CD14-positive monocyte (primary cell): ENCODE measurements at regions not wholly inside any gene's neighbourhood (a gene's known extent, or its start where the extent isn't known, plus 50 kb on each side); places are given as distances from the start of the nearest gene placed in this dataset.

Source experiments
- DNase-seq, 3 donors: peaks; one replicate each; pipeline ENCODE4 v3.0.0-alpha.2; 2011 to 2022
- H2AFZ ChIP-seq: 2 replicates; pipeline ENCODE4 v1.6.0; 2012; ENCODE audit warnings: mild to moderate bottlenecking, low read depth, low read length, inconsistent platforms; ENCODE audit not compliant: insufficient read depth, poor library complexity, severe bottlenecking
- H3K27ac ChIP-seq, 2 donors: 1 replicate in 1 of 2; 2 replicates in 1 of 2; pipeline ENCODE4 v1.5.1; 2012 to 2013; ENCODE audit warnings: low read length in 2 of 2, control low read depth in 1 of 2, inconsistent platforms in 1 of 2, low read depth in 1 of 2, mild to moderate bottlenecking in 1 of 2
- H3K27me3 ChIP-seq, 2 donors: one replicate each; pipeline versions ENCODE4 v1.6.0 to v1.6.1; 2011 to 2013; ENCODE audit warnings: low read length in 2 of 2; ENCODE audit not compliant: control insufficient read depth in 2 of 2, insufficient read depth in 2 of 2
- H3K36me3 ChIP-seq, 2 donors: replicated peaks in 1 of 2; 1 replicate in 1 of 2; 2 replicates in 1 of 2; pipeline versions ENCODE4 v1.5.1 to v1.6.1; 2012 to 2013; ENCODE audit warnings: low read length in 2 of 2, control low read depth in 1 of 2, inconsistent platforms in 1 of 2, mild to moderate bottlenecking in 1 of 2; ENCODE audit not compliant: insufficient read depth in 2 of 2, control insufficient read depth in 1 of 2
- H3K4me1 ChIP-seq, 2 donors: 1 replicate in 1 of 2; 2 replicates in 1 of 2; pipeline versions ENCODE4 v1.5.1 to v1.6.1; 2012 to 2013; ENCODE audit warnings: low read length in 2 of 2, control low read depth in 1 of 2, inconsistent platforms in 1 of 2, mild to moderate bottlenecking in 1 of 2, moderate library complexity in 1 of 2; ENCODE audit not compliant: insufficient read depth in 2 of 2, control insufficient read depth in 1 of 2
- H3K4me2 ChIP-seq: replicated peaks from 2 replicates; pipeline ENCODE3; 2012; ENCODE audit warnings: low read length, moderate library complexity, mild to moderate bottlenecking; ENCODE audit not compliant: poor library complexity, severe bottlenecking; ENCODE audit errors: extremely low read depth
- H3K4me3 ChIP-seq, 3 experiments: fragments of 200-600 bp in 1 of 3; sonication (generic) in 1 of 3; replicated peaks in 1 of 3; 1 replicate in 2 of 3; 2 replicates in 1 of 3; pipeline ENCODE4 v1.5.1; 2011 to 2013; ENCODE audit warnings: low read length in 3 of 3, mild to moderate bottlenecking in 3 of 3, control low read depth in 2 of 3, low read depth in 2 of 3, inconsistent platforms in 1 of 3, moderate library complexity in 1 of 3
- H3K79me2 ChIP-seq: 2 replicates; pipeline ENCODE4 v1.6.0; 2012; ENCODE audit warnings: mild to moderate bottlenecking, control low read depth, inconsistent platforms, low read length, moderate library complexity; ENCODE audit not compliant: insufficient read depth
- H3K9ac ChIP-seq: 2 replicates; pipeline ENCODE4 v1.6.0; 2017; ENCODE audit warnings: low read length, mild to moderate bottlenecking; ENCODE audit not compliant: insufficient read depth, poor library complexity, severe bottlenecking
- H3K9me3 ChIP-seq, 2 donors: replicated peaks in 1 of 2; 1 replicate in 1 of 2; 2 replicates in 1 of 2; pipeline versions ENCODE4 v1.5.1 to v1.6.1; 2012 to 2013; ENCODE audit warnings: low read length in 2 of 2, control low read depth in 1 of 2; ENCODE audit not compliant: control insufficient read depth in 1 of 2, insufficient read depth in 1 of 2
- H4K20me1 ChIP-seq: 2 replicates; pipeline ENCODE4 v1.6.0; 2012; ENCODE audit warnings: mild to moderate bottlenecking, low read length, control low read depth, moderate library complexity; ENCODE audit not compliant: insufficient read depth
- H3K27ac Mint-ChIP-seq, 7 donors: one replicate each; pipeline ENCODE4 v1.8.0; 2020; ENCODE audit warnings: mild to moderate bottlenecking in 7 of 7, mixed read lengths in 7 of 7, moderate library complexity in 6 of 7, inconsistent platforms in 2 of 7
- H3K27me3 Mint-ChIP-seq, 3 donors: one replicate each; pipeline ENCODE4 v1.8.0; 2021 to 2022; ENCODE audit warnings: low read depth in 3 of 3, mild to moderate bottlenecking in 3 of 3, mixed read lengths in 3 of 3, moderate library complexity in 3 of 3, inconsistent platforms in 1 of 3
- H3K36me3 Mint-ChIP-seq, 2 donors: one replicate each; pipeline ENCODE4 v1.8.0; 2020; ENCODE audit warnings: mixed read lengths in 2 of 2, inconsistent platforms in 1 of 2, mild to moderate bottlenecking in 1 of 2
- H3K4me1 Mint-ChIP-seq: one replicate; pipeline ENCODE4 v1.8.0; 2020; ENCODE audit warnings: mild to moderate bottlenecking, mixed read lengths
- H3K4me3 Mint-ChIP-seq, 2 donors: one replicate each; pipeline ENCODE4 v1.8.0; 2020; ENCODE audit warnings: mild to moderate bottlenecking in 2 of 2, mixed read lengths in 2 of 2, moderate library complexity in 1 of 2
- H3K9me3 Mint-ChIP-seq, 7 donors: one replicate each; pipeline ENCODE4 v1.8.0; 2020 to 2022; ENCODE audit warnings: mixed read lengths in 7 of 7, mild to moderate bottlenecking in 6 of 7, moderate library complexity in 6 of 7, inconsistent platforms in 2 of 7
- WGBS: methylation state at CpG from one replicate; pipeline ENCODE4 v1.1.5; 2013; ENCODE audit warnings: missing lambda C conversion rate; ENCODE audit not compliant: insufficient coverage; 5-methylcytosine and 5-hydroxymethylcytosine counted together
- intact Hi-C, 2 donors: fragments of 100-400 bp; cut with micrococcal nuclease; formaldehyde crosslinking; loops; one replicate each; pipeline versions ENCODE4 v1.15.0 to v1.15.1; 2023
- TF ChIP-seq, protein P1 (sequence below): fragments of 200-600 bp; IDR thresholded peaks from one replicate; pipeline ENCODE4 v1.8.0; 2022; ENCODE audit warnings: antibody characterized with exemption, mild to moderate bottlenecking

DNA sequence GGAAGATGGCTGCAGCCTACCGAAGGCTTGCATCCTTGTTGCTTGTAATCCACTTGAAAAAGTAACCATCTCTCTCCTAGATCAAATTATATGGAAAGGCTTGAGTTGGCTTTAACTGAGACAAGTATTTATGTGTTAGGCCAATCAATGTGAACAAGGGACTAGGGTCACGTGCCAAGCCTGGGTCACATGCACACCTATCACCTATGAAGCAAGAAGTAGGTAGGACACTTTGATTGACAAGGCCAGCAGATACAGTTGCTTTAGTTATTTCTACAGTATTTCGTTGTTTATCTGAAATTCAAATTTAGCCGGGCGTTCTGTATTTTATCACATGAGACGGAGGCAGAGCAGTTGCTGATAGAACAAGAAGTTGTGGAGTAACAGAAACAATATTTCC, 212.3 kb upstream of the OTX2 start:
- Histone ChIP-seq H4K20me1 (no peaks in the 10 kb centered on the region), H3K79me2 (no peaks in the 10 kb centered on the region), H3K36me3 (no peaks in the 10 kb centered on the region), H3K4me2 (no peak overlapping the region), H3K4me3 (no peak overlapping the region), H3K4me1 (no peaks in the 10 kb centered on the region), H2AFZ (no peak overlapping the region), H3K27me3 (no peaks in the 10 kb centered on the region), H3K27ac (no peak overlapping the region), H3K9ac (no peak overlapping the region), H3K9me3 (peaks cover 0 to 4% of the 10 kb centered on the region in 2 donors)
- TF ChIP-seq, protein P1, sequence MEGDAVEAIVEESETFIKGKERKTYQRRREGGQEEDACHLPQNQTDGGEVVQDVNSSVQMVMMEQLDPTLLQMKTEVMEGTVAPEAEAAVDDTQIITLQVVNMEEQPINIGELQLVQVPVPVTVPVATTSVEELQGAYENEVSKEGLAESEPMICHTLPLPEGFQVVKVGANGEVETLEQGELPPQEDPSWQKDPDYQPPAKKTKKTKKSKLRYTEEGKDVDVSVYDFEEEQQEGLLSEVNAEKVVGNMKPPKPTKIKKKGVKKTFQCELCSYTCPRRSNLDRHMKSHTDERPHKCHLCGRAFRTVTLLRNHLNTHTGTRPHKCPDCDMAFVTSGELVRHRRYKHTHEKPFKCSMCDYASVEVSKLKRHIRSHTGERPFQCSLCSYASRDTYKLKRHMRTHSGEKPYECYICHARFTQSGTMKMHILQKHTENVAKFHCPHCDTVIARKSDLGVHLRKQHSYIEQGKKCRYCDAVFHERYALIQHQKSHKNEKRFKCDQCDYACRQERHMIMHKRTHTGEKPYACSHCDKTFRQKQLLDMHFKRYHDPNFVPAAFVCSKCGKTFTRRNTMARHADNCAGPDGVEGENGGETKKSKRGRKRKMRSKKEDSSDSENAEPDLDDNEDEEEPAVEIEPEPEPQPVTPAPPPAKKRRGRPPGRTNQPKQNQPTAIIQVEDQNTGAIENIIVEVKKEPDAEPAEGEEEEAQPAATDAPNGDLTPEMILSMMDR = no peak
- no peak for DNase-seq
- WGBS = no CpG with 5 or more reads among the region's 6 CpGs
- H3K4me1 Mint-ChIP-seq = no peaks in the 10 kb centered on the region
- no peak overlapping the region for H3K4me3 Mint-ChIP-seq
- no peak overlapping the region for H3K27ac Mint-ChIP-seq
- intact Hi-C loops = no loop called here
- no peaks in the 10 kb centered on the region for H3K36me3 Mint-ChIP-seq
- H3K27me3 Mint-ChIP-seq = peaks cover 0 to 2% (median 1%) of the 10 kb centered on the region in 3 donors
- H3K9me3 Mint-ChIP-seq = peaks cover 0 to 11% (median 3%) of the 10 kb centered on the region in 7 donors

GRCh38 chr14:57018065-57018464, 207.8 kb upstream of the OTX2 start:
- Histone ChIP-seq H3K36me3 (no peaks in the 10 kb centered on the region), H3K27ac (no peak overlapping the region), H3K9ac (no peak overlapping the region), H3K4me3 (no peak overlapping the region), H3K9me3 (peaks cover 4 to 11% of the 10 kb centered on the region in 2 donors), H3K4me1 (no peaks in the 10 kb centered on the region), H4K20me1 (no peaks in the 10 kb centered on the region), H3K27me3 (no peaks in the 10 kb centered on the region), H3K4me2 (no peak overlapping the region), H3K79me2 (no peaks in the 10 kb centered on the region), H2AFZ (no peak overlapping the region)
- Mint-ChIP-seq H3K27me3 (peaks cover 0 to 2% (median 1%) of the 10 kb centered on the region in 3 donors), H3K36me3 (no peaks in the 10 kb centered on the region), H3K27ac (no peak overlapping the region), H3K9me3 (peaks cover 0 to 9% (median 4%) of the 10 kb centered on the region in 7 donors), H3K4me3 (no peak overlapping the region), H3K4me1 (no peaks in the 10 kb centered on the region)
- WGBS = no CpG with 5 or more reads among the region's 1 CpG
- TF ChIP-seq, protein P1 = no peak
- intact Hi-C loops = no loop called here
- no peak for DNase-seq
